K562 (cell line): ENCODE measurements at regions not wholly inside any gene's neighbourhood (a gene's known extent, or its start where the extent isn't known, plus 50 kb on each side); places are given as distances from the start of the nearest gene placed in this dataset.

Experiments
- CHD7 ChIP-seq: fragments of 200-600 bp; sonication (generic); IDR thresholded peaks from one replicate; pipeline ENCODE4 v1.6.1; 2012; ENCODE audit warnings: mild to moderate bottlenecking, low read depth, low read length, inconsistent platforms
- DNMT1 ChIP-seq: fragments of 450-650 bp; IDR thresholded peaks from 2 replicates; pipeline ENCODE4 v1.6.1; 2016; ENCODE audit warnings: antibody characterized with exemption, mild to moderate bottlenecking
- SP1 ChIP-seq: sonication (generic); formaldehyde crosslinking; IDR thresholded peaks from 2 replicates; pipeline ENCODE4 v1.8.1; 2022; ENCODE audit warnings: mild to moderate bottlenecking, missing genetic modification reagents
- TCF7L2 ChIP-seq: fragments of 150-350 bp; IDR thresholded peaks from 2 replicates; pipeline ENCODE4 v1.6.1; 2016; ENCODE audit warnings: low read depth, mild to moderate bottlenecking, low read length, moderate library complexity
- ZNF184 ChIP-seq: sonication (generic); formaldehyde crosslinking; IDR thresholded peaks from 2 replicates; pipeline ENCODE4 v1.5.0; 2020; ENCODE audit warnings: missing genetic modification reagents

GRCh38 chr1:172980456-172980855, 70.3 kb downstream of the TNFSF18 start:
- TF ChIP-seq DNMT1 (no peak), CHD7 (no peak), TCF7L2 (no peak), ZNF184 (CRISPR knock-in tag) (no peak), SP1 (no peak)
